Stimulated activated memory B cell treated with anti-CD40 and anti-IgM and Interleukin-4, amounts not matched to agents 10 μg/mL and 1 μg/mL and 100 μg/mL, for 72 hours (primary cell): ENCODE measurements at regions not wholly inside any gene's neighbourhood (a gene's known extent, or its start where the extent isn't known, plus 50 kb on each side); places are given as distances from the start of the nearest gene placed in this dataset.

Experiments used
- ATAC-seq: fragments of 150-1000 bp; cut with Tn5 transposase; 2 replicates; pipeline ENCODE4 v1.10.0; 2021
- H3K27ac Mint-ChIP-seq: one replicate; pipeline ENCODE4 v1.8.0; 2022; ENCODE audit warnings: mild to moderate bottlenecking, mixed read lengths
- H3K27me3 Mint-ChIP-seq: one replicate; pipeline ENCODE4 v1.8.0; 2022; ENCODE audit warnings: mixed read lengths
- H3K36me3 Mint-ChIP-seq: one replicate; pipeline ENCODE4 v1.8.0; 2022; ENCODE audit warnings: mixed read lengths
- H3K4me1 Mint-ChIP-seq: one replicate; pipeline ENCODE4 v1.8.0; 2022; ENCODE audit warnings: mixed read lengths
- H3K4me3 Mint-ChIP-seq: one replicate; pipeline ENCODE4 v1.8.0; 2022; ENCODE audit warnings: mild to moderate bottlenecking, moderate library complexity, mixed read lengths
- H3K9me3 Mint-ChIP-seq: one replicate; pipeline ENCODE4 v1.8.0; 2022; ENCODE audit warnings: mixed read lengths

DNA sequence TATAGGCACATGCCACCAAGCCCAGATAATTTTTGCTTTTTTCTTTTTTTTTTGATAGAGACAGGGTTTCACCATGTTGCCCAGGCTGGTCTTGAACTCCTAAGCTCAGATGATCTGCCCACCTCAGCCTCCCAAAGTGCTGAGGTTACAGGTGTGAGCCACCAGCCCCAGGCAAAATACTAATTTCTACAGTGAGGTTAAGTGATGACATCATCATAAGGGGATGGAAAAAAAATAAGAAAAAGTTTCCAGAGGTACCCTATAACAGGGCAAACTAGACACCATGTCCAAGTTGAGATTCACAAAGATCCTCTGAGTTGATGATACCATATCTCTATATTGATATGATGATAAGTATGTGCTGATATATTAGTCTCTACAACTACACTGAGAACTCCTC lies 163.7 kb upstream of the ACVR2A start:
- Mint-ChIP-seq H3K4me3 (no peak overlapping the region), H3K27ac (no peak overlapping the region), H3K27me3 (no peaks in the 10 kb centered on the region), H3K4me1 (no peaks in the 10 kb centered on the region), H3K36me3 (no peaks in the 10 kb centered on the region), H3K9me3 (no peaks in the 10 kb centered on the region)
- no peak for ATAC-seq

DNA sequence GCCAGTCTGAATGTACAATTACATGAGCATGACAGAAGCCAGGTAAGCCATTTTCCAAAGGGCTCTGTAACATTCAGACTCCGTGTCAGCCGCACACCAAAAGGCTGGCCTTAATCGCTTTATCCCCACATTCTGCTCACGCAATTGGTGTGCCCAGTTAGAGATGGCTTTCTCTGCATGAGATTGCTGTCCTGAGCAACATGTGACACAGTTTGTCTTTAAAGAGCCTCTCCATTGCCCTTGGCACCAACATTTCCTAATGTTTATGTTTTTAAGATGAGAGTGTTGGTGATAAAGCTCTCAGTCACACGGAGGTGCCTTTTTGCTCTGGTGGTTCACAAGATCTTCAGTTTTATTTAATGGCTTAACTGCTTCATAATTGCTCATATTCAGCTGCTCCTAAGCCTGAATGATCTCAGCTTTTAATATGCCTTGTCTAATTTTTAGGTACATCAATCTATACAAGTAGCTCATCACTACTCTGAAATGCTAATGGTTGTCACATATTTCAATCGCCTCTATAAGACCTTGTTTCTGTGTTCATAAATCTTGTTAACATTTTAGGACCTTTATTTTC lies 164.8 kb upstream of the ACVR2A start:
- Mint-ChIP-seq H3K9me3 (peaks cover 2% of the 10 kb centered on the region), H3K27me3 (no peaks in the 10 kb centered on the region), H3K27ac (no peak overlapping the region), H3K4me3 (no peak overlapping the region), H3K36me3 (no peaks in the 10 kb centered on the region), H3K4me1 (no peaks in the 10 kb centered on the region)
- no peak for ATAC-seq

DNA sequence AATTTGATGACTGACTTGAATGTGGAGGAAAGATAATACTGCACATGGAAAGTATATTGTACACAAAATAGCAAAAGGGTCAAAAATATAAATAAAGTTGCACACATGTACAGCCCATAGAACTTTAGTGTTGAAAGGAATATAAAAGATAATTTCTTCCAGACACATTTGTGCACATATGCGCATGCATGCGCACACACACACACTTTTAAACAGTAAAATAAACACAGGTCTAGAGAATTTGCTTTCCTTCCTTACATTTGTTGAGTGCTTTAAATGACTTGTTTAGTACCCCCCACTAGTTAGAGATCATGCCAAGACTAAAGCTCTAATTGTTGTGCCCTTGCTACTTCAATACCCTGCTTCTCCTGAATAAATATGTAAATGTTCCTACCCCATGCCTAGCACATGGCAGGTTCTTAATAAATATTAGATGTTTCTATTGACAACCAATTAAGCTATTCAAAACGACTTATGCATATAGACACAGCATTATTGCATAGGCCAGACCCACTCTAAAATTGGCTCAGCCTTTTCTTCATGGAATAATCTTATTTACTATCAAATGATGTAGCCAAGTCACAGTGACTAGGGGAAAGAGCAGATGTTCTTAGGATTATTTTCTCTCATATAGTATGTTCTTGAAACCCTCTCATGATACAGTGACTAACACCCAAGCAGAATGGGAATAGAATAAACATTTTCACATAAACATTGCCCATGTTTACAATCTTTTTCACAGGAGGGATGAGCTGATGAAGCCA lies 165.5 kb upstream of the ACVR2A start:
- no peak overlapping the region for H3K27ac Mint-ChIP-seq
- peaks cover 2% of the 10 kb centered on the region for H3K9me3 Mint-ChIP-seq
- no peak for ATAC-seq
- H3K27me3 Mint-ChIP-seq, result no peaks in the 10 kb centered on the region
- no peaks in the 10 kb centered on the region for H3K4me1 Mint-ChIP-seq
- H3K4me3 Mint-ChIP-seq, result no peak overlapping the region
- H3K36me3 Mint-ChIP-seq, result no peaks in the 10 kb centered on the region

DNA sequence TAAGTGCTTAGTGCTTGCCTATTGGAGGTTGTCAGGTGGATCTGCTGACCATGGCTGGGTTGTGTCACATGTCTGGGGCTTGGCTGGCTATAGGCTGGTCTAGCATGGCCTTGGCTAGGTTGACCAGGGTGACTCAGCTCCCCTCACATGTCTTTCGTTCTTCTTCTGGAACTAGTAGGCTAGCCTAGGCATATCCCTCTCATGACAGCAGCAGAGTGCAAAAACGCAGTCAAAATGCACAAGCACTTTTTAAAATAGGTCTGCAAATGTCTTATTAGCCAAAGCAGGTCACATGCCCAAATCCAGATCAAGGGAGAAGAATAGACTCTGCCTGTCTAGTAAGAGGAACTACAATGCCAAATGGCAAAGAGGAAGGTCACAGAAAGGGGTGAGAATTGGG lies 179.7 kb upstream of the ACVR2A start:
- no peaks in the 10 kb centered on the region for H3K36me3 Mint-ChIP-seq
- H3K4me3 Mint-ChIP-seq, result no peak overlapping the region
- no peak overlapping the region for H3K27ac Mint-ChIP-seq
- no peak for ATAC-seq
- peaks cover 6% of the 10 kb centered on the region for H3K4me1 Mint-ChIP-seq
- H3K27me3 Mint-ChIP-seq, result no peaks in the 10 kb centered on the region
- H3K9me3 Mint-ChIP-seq, result no peaks in the 10 kb centered on the region

DNA sequence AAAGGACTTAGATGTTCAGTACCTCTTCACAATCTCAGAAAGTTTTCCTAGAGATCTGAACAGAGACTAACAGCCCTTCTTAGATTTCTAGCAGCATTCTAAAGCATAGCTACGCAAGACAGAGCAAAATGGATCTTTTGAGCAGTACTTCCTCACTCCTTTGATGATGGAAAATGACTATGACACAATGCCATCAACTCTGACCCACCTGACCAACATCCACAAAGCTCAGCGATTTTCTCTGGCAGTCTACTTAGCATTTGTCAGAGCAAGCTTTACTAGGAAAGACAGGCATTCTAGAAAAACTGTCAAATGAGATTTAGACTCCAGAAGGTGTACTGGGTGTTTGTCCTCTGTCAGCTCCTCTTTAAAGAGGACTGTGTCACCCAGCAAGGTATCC lies 180.9 kb upstream of the ACVR2A start:
- Mint-ChIP-seq H3K27ac (no peak overlapping the region), H3K27me3 (no peaks in the 10 kb centered on the region), H3K4me3 (no peak overlapping the region), H3K36me3 (no peaks in the 10 kb centered on the region), H3K9me3 (no peaks in the 10 kb centered on the region), H3K4me1 (peaks cover 6% of the 10 kb centered on the region)
- no peak for ATAC-seq

DNA sequence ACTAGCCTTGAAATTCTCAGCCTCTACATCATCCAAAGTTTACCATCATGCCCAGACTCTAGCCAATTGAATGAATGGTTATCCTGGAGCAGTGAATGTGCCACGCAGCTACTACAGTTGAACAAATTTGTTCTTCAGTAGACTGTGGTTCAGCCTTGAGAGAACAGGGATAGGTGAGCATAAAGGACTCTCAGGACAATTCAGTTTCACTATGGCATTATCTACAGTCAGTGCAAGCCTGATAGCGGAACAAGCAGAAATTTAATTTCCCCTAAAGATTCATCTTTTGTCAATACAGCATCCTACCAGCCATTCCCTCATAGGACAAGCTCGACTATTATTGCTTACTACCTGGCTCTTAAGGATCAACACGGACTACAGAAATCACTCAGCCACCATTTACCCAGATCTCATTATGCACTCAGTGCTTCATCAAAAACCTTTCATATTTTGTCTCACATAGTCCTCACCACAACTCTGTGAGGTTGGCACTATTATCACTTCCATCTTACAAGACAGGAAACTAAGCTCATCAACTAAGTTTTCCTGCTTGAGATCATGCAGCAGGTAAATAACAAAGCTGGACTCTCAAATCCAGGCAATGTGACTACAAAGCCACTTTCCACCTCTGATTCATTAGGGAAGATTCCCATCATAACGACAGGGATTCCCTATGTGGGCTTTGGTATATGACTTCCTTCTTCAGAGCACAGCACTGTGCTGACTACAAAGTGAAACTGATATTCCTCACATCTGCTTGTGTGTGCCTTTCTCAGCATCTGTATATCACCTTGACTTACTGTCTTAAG lies 181.5 kb upstream of the ACVR2A start:
- ATAC-seq, result no peak
- H3K4me3 Mint-ChIP-seq, result no peak overlapping the region
- no peaks in the 10 kb centered on the region for H3K36me3 Mint-ChIP-seq
- peaks cover 6% of the 10 kb centered on the region for H3K4me1 Mint-ChIP-seq
- H3K9me3 Mint-ChIP-seq, result no peaks in the 10 kb centered on the region
- H3K27me3 Mint-ChIP-seq, result no peaks in the 10 kb centered on the region
- no peak overlapping the region for H3K27ac Mint-ChIP-seq

DNA sequence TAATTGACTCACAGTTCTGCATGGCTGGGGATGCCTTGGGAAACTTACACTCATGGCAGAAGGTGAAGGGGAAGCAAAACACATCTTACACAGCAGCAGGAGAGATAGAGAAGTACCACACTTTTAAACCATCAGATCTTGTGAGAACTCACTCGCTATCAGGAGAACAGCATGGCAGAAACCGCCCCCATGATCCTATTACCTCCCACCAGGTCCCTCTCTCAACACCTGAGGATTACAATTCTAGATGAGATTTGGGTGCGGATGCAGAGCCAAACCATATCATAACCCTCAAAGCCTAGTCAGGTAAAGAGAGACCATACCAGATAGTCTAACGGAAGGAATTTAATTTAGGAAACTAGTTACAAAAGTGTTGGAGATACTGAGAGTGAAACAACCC lies 182.6 kb upstream of the ACVR2A start:
- Mint-ChIP-seq H3K27ac (no peak overlapping the region), H3K27me3 (no peaks in the 10 kb centered on the region), H3K4me1 (peaks cover 6% of the 10 kb centered on the region), H3K4me3 (no peak overlapping the region), H3K9me3 (no peaks in the 10 kb centered on the region), H3K36me3 (no peaks in the 10 kb centered on the region)
- ATAC-seq, result no peak

DNA sequence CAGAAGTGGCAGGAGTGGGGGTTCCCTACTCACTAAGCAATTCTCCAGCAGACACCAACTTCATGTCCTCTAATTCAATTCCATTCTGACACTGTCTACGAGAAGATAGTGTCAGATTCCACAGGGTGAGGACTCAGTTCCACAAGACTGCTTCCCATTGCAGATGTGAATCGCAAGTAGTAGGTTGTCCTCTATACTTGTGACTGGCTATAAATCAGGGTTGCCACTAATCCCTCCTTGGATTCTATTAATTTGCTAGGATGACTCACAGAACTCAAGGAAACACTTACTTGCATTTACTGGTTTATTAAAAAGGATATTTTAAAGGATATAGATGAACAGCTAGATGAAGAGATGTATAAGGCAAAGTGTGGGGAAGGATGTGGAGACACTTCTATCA lies 184.1 kb upstream of the ACVR2A start:
- Mint-ChIP-seq H3K27me3 (no peaks in the 10 kb centered on the region), H3K9me3 (no peaks in the 10 kb centered on the region), H3K36me3 (no peaks in the 10 kb centered on the region), H3K4me1 (peaks cover 6% of the 10 kb centered on the region), H3K27ac (no peak overlapping the region), H3K4me3 (no peak overlapping the region)
- ATAC-seq, result no peak

DNA sequence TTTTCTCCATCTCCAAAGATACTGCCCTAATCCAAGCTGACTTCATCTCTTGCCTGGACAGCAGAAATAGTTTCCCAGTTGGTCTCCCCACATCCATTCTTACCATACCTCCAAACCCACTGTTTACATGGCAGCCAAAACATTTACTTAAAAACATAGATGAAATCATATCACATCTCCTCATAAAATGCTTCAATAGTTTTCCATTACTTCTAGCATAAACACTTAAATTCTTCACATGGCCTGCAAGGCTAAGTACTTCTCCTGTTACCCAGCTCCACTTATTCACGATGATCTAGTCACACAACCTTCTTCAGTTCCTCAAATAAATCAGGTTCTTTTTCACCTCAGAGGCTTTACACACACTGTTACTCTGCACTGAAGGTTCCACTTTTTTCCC lies 185.8 kb upstream of the ACVR2A start:
- no peak for ATAC-seq
- Mint-ChIP-seq H3K9me3 (no peaks in the 10 kb centered on the region), H3K36me3 (no peaks in the 10 kb centered on the region), H3K27me3 (no peaks in the 10 kb centered on the region), H3K4me1 (peaks cover 6% of the 10 kb centered on the region), H3K27ac (no peak overlapping the region), H3K4me3 (no peak overlapping the region)

DNA sequence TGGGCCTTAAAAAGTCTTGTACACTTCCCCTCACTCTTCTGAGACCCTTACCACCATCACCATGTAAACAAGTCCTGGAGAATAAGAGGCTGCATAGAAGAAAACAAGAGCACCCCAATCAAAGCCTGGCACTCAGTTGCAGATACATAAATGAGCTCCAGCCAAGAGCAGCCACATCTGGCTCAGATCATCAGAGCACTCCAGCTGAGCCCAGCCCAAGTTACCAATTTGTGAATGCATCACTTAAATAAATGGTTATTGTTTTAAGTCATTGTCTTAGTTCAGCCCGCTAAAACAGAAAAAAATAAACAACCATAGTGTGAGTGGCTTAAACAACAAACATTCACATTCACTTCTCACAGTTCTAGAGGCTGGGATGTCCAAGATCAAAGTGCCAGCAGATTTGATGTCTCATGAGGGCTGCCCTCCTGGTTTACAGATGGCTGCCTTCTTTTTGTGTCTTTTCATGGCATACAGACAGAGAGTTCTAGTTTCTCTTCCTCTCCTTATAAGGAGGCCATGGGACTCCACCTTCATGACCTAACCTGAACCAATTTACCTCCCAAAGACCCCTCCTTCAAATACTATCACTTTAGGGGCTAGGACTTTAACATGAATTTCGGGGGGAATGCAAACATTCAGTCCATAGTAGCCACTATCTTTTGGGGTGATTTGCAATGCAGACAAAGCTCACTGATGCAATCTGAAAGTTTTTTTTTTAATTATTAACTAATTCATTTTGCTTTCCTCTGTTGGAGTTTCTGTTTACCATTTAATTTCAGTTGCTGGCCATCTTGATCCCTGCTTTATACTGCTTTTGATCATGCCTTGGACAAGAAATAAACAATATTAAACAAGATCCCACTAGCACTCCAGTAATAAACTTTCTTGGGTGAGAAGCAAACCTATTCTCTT lies 187.5 kb upstream of the ACVR2A start:
- H3K36me3 Mint-ChIP-seq, result no peaks in the 10 kb centered on the region
- no peak overlapping the region for H3K4me3 Mint-ChIP-seq
- no peaks in the 10 kb centered on the region for H3K27me3 Mint-ChIP-seq
- H3K27ac Mint-ChIP-seq, result no peak overlapping the region
- H3K4me1 Mint-ChIP-seq, result no peaks in the 10 kb centered on the region
- ATAC-seq, result no peak
- H3K9me3 Mint-ChIP-seq, result no peaks in the 10 kb centered on the region

DNA sequence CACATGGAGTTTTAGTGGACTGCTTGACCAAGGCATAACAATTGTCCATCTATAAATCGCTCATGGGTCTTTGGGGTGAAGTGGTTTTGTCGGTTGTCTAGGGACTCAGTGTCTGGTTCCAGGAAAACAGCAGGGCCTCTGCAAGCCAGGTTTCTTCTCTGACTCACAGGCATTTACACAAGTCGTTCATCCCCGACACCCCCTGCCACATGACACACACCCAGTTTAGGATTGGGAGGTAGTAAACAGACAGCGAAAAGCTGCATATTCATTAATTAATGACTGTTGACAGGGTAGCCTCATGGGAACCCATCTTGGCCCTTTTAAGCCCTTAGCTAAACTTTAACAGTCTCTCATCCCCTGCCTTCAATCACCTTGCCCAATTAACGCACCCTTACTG lies 194.8 kb upstream of the ACVR2A start:
- Mint-ChIP-seq H3K27me3 (peaks cover 6% of the 10 kb centered on the region), H3K36me3 (no peaks in the 10 kb centered on the region), H3K4me3 (no peak overlapping the region), H3K27ac (no peak overlapping the region), H3K9me3 (no peaks in the 10 kb centered on the region), H3K4me1 (no peaks in the 10 kb centered on the region)
- no peak for ATAC-seq

DNA sequence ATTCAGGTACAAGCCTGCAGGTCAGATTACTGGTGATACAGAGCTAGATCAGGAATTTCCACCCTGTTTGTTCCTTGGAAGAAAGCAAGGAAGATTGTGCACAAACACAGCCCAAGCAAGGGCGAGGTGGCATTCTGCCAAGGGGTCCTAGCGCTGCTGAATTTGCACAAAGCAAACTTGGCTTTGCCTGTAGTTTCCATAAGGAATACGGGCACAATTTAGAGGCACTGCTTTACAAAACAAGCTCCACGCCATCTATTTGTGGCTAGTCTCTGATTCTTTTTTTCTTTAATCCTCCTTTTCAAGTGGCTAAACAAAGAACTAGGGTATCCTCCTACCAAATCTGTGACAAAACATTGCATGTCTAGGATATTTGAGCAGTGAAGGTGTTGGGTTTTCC lies 195.5 kb upstream of the ACVR2A start:
- Mint-ChIP-seq H3K27me3 (peaks cover 8% of the 10 kb centered on the region), H3K9me3 (no peaks in the 10 kb centered on the region), H3K4me1 (no peaks in the 10 kb centered on the region), H3K36me3 (no peaks in the 10 kb centered on the region), H3K4me3 (no peak overlapping the region), H3K27ac (no peak overlapping the region)
- no peak for ATAC-seq

DNA sequence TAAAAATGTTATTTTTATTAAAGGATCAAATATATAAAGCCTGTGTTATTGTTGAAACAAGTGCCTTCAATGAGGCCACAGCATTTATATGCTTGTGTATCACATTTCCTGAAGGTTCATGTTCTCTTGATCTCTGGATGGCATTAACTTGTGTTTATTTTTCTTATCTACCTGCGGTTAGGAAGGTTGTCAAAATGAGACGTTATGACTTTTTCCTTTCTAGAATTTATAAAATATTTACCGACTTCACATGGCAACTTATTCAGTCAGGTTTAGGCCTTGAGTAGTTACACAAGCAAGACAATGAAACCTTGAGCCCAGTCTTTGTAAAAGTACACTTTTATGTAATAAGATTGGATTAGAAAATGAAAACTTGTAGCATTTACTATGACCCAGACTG lies 196.4 kb upstream of the ACVR2A start:
- ATAC-seq, result no peak
- Mint-ChIP-seq H3K4me3 (no peak overlapping the region), H3K27me3 (peaks cover 8% of the 10 kb centered on the region), H3K27ac (no peak overlapping the region), H3K4me1 (no peaks in the 10 kb centered on the region), H3K9me3 (no peaks in the 10 kb centered on the region), H3K36me3 (no peaks in the 10 kb centered on the region)

DNA sequence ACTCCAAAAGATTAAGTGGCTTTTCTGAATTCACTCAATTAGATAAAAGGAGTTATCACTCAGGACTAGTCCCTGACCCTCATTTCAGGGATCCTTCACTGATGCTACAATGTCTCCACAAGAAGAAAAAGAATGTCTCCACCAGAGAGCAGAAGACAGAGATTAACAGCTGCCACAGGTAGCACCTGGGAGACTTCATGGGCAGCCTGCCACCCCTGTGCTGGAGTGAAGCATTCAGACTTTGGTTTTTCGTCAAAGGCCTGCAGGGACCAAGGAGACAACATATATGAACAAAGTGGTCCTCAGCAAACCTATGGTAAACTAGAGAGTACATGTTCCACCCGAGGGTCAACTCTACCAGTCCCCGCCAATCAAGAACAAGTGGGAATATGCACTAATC lies 197.0 kb upstream of the ACVR2A start:
- Mint-ChIP-seq H3K27me3 (peaks cover 8% of the 10 kb centered on the region), H3K27ac (no peak overlapping the region), H3K36me3 (no peaks in the 10 kb centered on the region), H3K4me1 (no peaks in the 10 kb centered on the region), H3K9me3 (no peaks in the 10 kb centered on the region), H3K4me3 (no peak overlapping the region)
- ATAC-seq, result no peak

DNA sequence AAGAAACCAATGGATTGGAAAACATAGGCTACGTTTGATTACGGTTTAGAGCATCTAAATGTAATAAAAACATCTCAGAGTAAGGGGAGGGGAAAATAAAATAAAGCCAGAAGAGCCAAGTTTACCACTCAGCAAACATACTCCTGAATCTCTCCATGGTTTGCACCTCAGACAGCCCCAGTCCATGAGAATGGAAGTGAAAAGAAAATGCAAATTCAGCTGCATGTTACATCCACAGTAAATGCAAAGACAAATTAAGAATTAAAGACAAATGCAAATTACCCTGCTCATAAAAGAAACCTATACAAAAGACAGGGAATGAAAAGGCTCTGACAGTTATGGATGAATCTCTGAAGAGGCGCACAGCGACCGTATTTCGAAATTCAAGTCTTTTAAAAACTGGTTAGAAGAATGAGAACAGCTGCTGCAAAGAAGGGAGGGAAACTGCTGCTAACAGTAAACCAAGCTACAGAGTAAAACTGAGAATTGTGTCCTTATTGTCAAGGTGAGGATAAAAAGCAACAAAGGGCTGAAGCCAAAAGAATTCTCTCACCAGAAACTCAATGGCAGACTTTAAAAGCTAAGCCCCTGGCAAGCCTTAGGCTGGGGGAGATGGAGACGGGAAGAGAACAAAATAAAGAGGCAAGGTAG lies 197.9 kb upstream of the ACVR2A start:
- ATAC-seq, result no peak
- H3K36me3 Mint-ChIP-seq, result no peaks in the 10 kb centered on the region
- no peak overlapping the region for H3K4me3 Mint-ChIP-seq
- no peak overlapping the region for H3K27ac Mint-ChIP-seq
- peaks cover 8% of the 10 kb centered on the region for H3K27me3 Mint-ChIP-seq
- H3K4me1 Mint-ChIP-seq, result no peaks in the 10 kb centered on the region
- H3K9me3 Mint-ChIP-seq, result no peaks in the 10 kb centered on the region
